ENCODE measurements at regions not wholly inside any gene's neighbourhood (a gene's known extent, or its start where the extent isn't known, plus 50 kb on each side); places are given as distances from the start of the nearest gene placed in this dataset.

- TF ChIP-seq, protein P1, sequence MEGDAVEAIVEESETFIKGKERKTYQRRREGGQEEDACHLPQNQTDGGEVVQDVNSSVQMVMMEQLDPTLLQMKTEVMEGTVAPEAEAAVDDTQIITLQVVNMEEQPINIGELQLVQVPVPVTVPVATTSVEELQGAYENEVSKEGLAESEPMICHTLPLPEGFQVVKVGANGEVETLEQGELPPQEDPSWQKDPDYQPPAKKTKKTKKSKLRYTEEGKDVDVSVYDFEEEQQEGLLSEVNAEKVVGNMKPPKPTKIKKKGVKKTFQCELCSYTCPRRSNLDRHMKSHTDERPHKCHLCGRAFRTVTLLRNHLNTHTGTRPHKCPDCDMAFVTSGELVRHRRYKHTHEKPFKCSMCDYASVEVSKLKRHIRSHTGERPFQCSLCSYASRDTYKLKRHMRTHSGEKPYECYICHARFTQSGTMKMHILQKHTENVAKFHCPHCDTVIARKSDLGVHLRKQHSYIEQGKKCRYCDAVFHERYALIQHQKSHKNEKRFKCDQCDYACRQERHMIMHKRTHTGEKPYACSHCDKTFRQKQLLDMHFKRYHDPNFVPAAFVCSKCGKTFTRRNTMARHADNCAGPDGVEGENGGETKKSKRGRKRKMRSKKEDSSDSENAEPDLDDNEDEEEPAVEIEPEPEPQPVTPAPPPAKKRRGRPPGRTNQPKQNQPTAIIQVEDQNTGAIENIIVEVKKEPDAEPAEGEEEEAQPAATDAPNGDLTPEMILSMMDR (conservative IDR thresholded peaks at IDR 0.05; ENCODE audit: low read depth, low read length), result no peak
- TF ChIP-seq RAD21 (IDR thresholded peaks at IDR 0.05; ENCODE audit: low read length) (no peak), POLR2A (IDR thresholded peaks at IDR 0.05; ENCODE audit: low read depth, low read length) (no peak), BHLHE40 (IDR thresholded peaks at IDR 0.05; ENCODE audit: low read depth, low read length) (no peak), CHD1 (IDR thresholded peaks at IDR 0.05; ENCODE audit: low read depth, low read length) (no peak), MXI1 (IDR thresholded peaks at IDR 0.05; ENCODE audit: borderline replicate concordance, low read depth, low read length) (no peak), SMC3 (IDR thresholded peaks at IDR 0.05; ENCODE audit: low read depth, low read length) (no peak), FOS (IDR thresholded peaks at IDR 0.05; ENCODE audit: low read depth, low read length) (no peak), RCOR1 (IDR thresholded peaks at IDR 0.05; ENCODE audit: insufficient replicate concordance, low read length) (no peak), MAZ (IDR thresholded peaks at IDR 0.05; ENCODE audit: borderline replicate concordance, low read depth, low read length) (no peak), CEBPB (IDR thresholded peaks at IDR 0.05; ENCODE audit: low read depth, low read length) (no peak), RFX5 (IDR thresholded peaks at IDR 0.05; ENCODE audit: low read depth, low read length) (no peak), USF2 (IDR thresholded peaks at IDR 0.05; ENCODE audit: low read depth, low read length) (no peak), NFE2L2 (IDR thresholded peaks at IDR 0.05; ENCODE audit: low read depth, low read length) (no peak)
These were observed 99.8 kb downstream of the KPNA2 start for GRCh38 chr17:68135141-68135887.

Data from IMR-90 (cell line).